ENCODE measurements at regions not wholly inside any gene's neighbourhood (a gene's known extent, or its start where the extent isn't known, plus 50 kb on each side); places are given as distances from the start of the nearest gene placed in this dataset.

- Histone ChIP-seq H2AFZ (ENCODE audit: control insufficient read depth, low read length) (no peak overlapping the region), H3K4me3 (ENCODE audit: control insufficient read depth in 2 of 3, extremely low read depth in 1 of 3, insufficient read depth in 2 of 3, low read depth in 1 of 3, low read length in 3 of 3) (no peak overlapping the region), H3K4me1 (ENCODE audit: control insufficient read depth, extremely low read depth, insufficient read depth, low read length) (no peaks in the 10 kb centered on the region), H3K9ac (ENCODE audit: control insufficient read depth, extremely low read depth, insufficient read depth, low read length) (no peak overlapping the region), H3K27ac (ENCODE audit: control insufficient read depth, insufficient read depth, low read length) (no peak overlapping the region), H3K36me3 (ENCODE audit: control insufficient read depth in 2 of 2, extremely low read depth in 1 of 2, insufficient read depth in 2 of 2, low read length in 2 of 2) (no peaks in the 10 kb centered on the region), H3K27me3 (ENCODE audit: control insufficient read depth, extremely low read depth, insufficient read depth, low read length) (no peaks in the 10 kb centered on the region), H3K9me3 (ENCODE audit: control insufficient read depth, low read depth, low read length) (no peaks in the 10 kb centered on the region), H3K9me1 (ENCODE audit: control insufficient read depth, extremely low read depth, insufficient read depth, low read length) (no peaks in the 10 kb centered on the region), H3K79me2 (ENCODE audit: control insufficient read depth, insufficient read depth, low read length) (no peaks in the 10 kb centered on the region), H3K4me2 (ENCODE audit: control insufficient read depth, extremely low read depth, insufficient read depth, low read depth, low read length) (no peak overlapping the region), H4K20me1 (ENCODE audit: control insufficient read depth, extremely low read depth, insufficient read depth, low read length) (no peaks in the 10 kb centered on the region)
- DNase-seq (ENCODE audit: low read depth, low spot score) (no peak), FAIRE-seq (peak; percentile 80)
- TF ChIP-seq CTCF (optimal IDR thresholded peaks at IDR 0.05 in 1 of 3, IDR thresholded peaks at IDR 0.05 in 1 of 3, conservative IDR thresholded peaks at IDR 0.05 in 1 of 3; ENCODE audit: extremely low read depth in 1 of 3, insufficient read depth in 2 of 3, low read length in 3 of 3) (peak; percentile 60 to 71 (median 69)), EZH2 (IDR thresholded peaks at IDR 0.05; ENCODE audit: low read length) (no peak)
- dilution Hi-C loops (cut with MboI; ENCODE audit: extremely low pct_ligation_motif_present, low sequenced_read_pairs): no loop called here
Observed at GRCh38 chr5:145697251-145697990, 137.7 kb downstream of the PRELID2 start.

- Histone ChIP-seq H2AFZ (ENCODE audit: control insufficient read depth, low read length) (no peak overlapping the region), H3K9ac (ENCODE audit: control insufficient read depth, extremely low read depth, insufficient read depth, low read length) (no peak overlapping the region), H3K79me2 (ENCODE audit: control insufficient read depth, insufficient read depth, low read length) (no peaks in the 10 kb centered on the region), H4K20me1 (ENCODE audit: control insufficient read depth, extremely low read depth, insufficient read depth, low read length) (no peaks in the 10 kb centered on the region), H3K36me3 (ENCODE audit: control insufficient read depth in 2 of 2, extremely low read depth in 1 of 2, insufficient read depth in 2 of 2, low read length in 2 of 2) (no peaks in the 10 kb centered on the region), H3K9me1 (ENCODE audit: control insufficient read depth, extremely low read depth, insufficient read depth, low read length) (no peaks in the 10 kb centered on the region), H3K27ac (ENCODE audit: control insufficient read depth, insufficient read depth, low read length) (no peak overlapping the region), H3K4me2 (ENCODE audit: control insufficient read depth, extremely low read depth, insufficient read depth, low read depth, low read length) (no peak overlapping the region), H3K4me3 (ENCODE audit: control insufficient read depth in 2 of 3, extremely low read depth in 1 of 3, insufficient read depth in 2 of 3, low read depth in 1 of 3, low read length in 3 of 3) (no peak overlapping the region), H3K4me1 (ENCODE audit: control insufficient read depth, extremely low read depth, insufficient read depth, low read length) (no peaks in the 10 kb centered on the region), H3K9me3 (ENCODE audit: control insufficient read depth, low read depth, low read length) (no peaks in the 10 kb centered on the region), H3K27me3 (ENCODE audit: control insufficient read depth, extremely low read depth, insufficient read depth, low read length) (no peaks in the 10 kb centered on the region)
- no peak for DNase-seq (ENCODE audit: low read depth, low spot score)
- TF ChIP-seq EZH2 (IDR thresholded peaks at IDR 0.05; ENCODE audit: low read length) (no peak), CTCF (optimal IDR thresholded peaks at IDR 0.05 in 1 of 3, IDR thresholded peaks at IDR 0.05 in 1 of 3, conservative IDR thresholded peaks at IDR 0.05 in 1 of 3; ENCODE audit: extremely low read depth in 1 of 3, insufficient read depth in 2 of 3, low read length in 3 of 3) (no peak)
- FAIRE-seq: no peak
- dilution Hi-C loops (cut with MboI; ENCODE audit: extremely low pct_ligation_motif_present, low sequenced_read_pairs): no loop called here
Observed at GRCh38 chr5:145689235-145689634, 145.9 kb downstream of the PRELID2 start.

Measured in keratinocyte (primary cell).